ENCODE measurements at regions not wholly inside any gene's neighbourhood (a gene's known extent, or its start where the extent isn't known, plus 50 kb on each side); places are given as distances from the start of the nearest gene placed in this dataset.
"Not testable (repeated sequence)": the region's sequence is repeated elsewhere in the genome, so short reads cannot be mapped to it uniquely, and the experiment has no call there.

DNA sequence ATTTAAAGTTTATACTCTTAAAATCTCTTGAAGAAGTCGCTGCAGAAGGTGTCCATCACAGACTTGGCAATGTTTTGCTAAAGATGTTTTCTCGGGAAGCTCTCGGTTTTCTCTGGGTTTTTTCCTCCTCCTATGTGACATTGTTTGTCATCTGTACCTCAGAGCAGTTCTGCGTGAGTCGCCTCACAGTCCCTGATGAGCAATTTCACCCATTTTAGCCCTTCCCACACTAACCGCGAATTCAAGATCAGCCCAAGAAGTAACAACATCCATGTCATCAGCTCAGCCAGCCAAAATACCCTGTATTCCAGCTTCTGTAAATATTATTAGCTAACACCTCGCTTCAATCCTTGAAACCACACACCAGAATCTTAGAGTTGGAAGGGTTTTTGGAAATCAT is 224.3 kb upstream of the SETMAR start:
- H3K4me3 ChIP-seq (ENCODE audit: low read depth, low read length), result no peak overlapping the region
- no peak for TF ChIP-seq CTCF (conservative IDR thresholded peaks at IDR 0.05; ENCODE audit: low read depth, low read length)
- DNase-seq (ENCODE audit: low read depth), result no peak

- TF ChIP-seq CTCF (conservative IDR thresholded peaks at IDR 0.05; ENCODE audit: low read depth, low read length), result no peak
- H3K4me3 ChIP-seq (ENCODE audit: low read depth, low read length), result no peak overlapping the region
- no peak for DNase-seq (ENCODE audit: low read depth)
These were observed 223.6 kb upstream of the SETMAR start for GRCh38 chr3:4079339-4080195.

- TF ChIP-seq CTCF (conservative IDR thresholded peaks at IDR 0.05; ENCODE audit: low read depth, low read length), result no peak
- no peak for DNase-seq (ENCODE audit: low read depth)
- H3K4me3 ChIP-seq (ENCODE audit: low read depth, low read length), result no peak overlapping the region
These were observed 219.7 kb upstream of the SETMAR start for GRCh38 chr3:4083225-4084015.

- no peak overlapping the region for H3K4me3 ChIP-seq (ENCODE audit: low read depth, low read length)
- TF ChIP-seq CTCF (conservative IDR thresholded peaks at IDR 0.05; ENCODE audit: low read depth, low read length), result no peak
- DNase-seq (ENCODE audit: low read depth), result no peak
These were observed 218.9 kb upstream of the SETMAR start for GRCh38 chr3:4084271-4084670.

- DNase-seq (ENCODE audit: low read depth); H3K4me3 ChIP-seq (ENCODE audit: low read depth, low read length): not testable (repeated sequence)
These were observed 216.5 kb upstream of the SETMAR start for GRCh38 chr3:4086662-4087061.

DNA sequence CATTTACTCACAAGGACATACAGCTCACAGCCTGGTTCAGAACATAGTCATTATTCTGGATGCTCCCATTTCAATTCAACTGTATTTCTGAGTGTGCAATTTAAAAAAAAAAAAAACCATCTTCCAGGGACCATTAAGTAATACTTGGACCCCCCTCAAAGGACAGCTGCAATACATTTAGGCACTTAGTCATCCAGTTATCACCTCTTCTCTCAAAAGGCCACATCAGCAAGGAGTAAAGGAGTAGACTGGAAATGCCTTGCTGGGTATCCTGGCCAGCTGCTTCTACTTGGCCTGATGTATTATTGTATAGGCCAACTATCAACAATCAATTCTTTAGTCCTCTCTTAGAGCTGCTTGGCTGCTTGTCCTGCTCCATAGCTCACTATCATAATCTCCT is 211.4 kb upstream of the SETMAR start:
- no peak for DNase-seq (ENCODE audit: low read depth)
- TF ChIP-seq CTCF (conservative IDR thresholded peaks at IDR 0.05; ENCODE audit: low read depth, low read length), result no peak
- H3K4me3 ChIP-seq (ENCODE audit: low read depth, low read length), result no peak overlapping the region

DNA sequence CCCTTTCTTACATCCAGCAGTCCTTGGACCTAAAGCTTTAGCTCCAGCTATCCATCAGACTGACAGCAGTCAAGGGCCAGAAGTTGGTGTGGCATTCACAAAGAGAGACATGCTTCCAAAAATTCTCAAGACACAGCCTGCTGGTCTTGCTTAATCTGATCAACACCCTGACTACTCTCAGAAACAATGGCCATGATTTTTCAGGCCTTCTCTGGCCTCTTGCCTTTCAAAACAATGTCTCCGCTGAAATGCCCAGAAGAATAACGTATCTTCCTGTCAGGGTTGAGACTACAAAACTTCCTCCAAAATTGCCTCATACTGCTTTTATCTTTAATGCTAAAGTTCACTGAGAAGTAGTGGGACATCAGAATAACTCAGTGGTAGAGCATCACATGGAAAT is 205.4 kb upstream of the SETMAR start:
- no peak for TF ChIP-seq CTCF (conservative IDR thresholded peaks at IDR 0.05; ENCODE audit: low read depth, low read length)
- no peak overlapping the region for H3K4me3 ChIP-seq (ENCODE audit: low read depth, low read length)
- no peak for DNase-seq (ENCODE audit: low read depth)
